ENCODE measurements at regions not wholly inside any gene's neighbourhood (a gene's known extent, or its start where the extent isn't known, plus 50 kb on each side); places are given as distances from the start of the nearest gene placed in this dataset.

GRCh38 chr4:14267373-14268060 is 640.0 kb upstream of the BOD1L1 start (continued):
- TF ChIP-seq ATF2 (IDR thresholded peaks at IDR 0.05; ENCODE audit: low read length) (no peak), BACH1 (IDR thresholded peaks at IDR 0.05; ENCODE audit: low read length) (no peak), TBP (IDR thresholded peaks at IDR 0.05; ENCODE audit: low read depth, low read length) (no peak)

Data from H1 (cell line).